GM12873 (cell line): ENCODE measurements at regions not wholly inside any gene's neighbourhood (a gene's known extent, or its start where the extent isn't known, plus 50 kb on each side); places are given as distances from the start of the nearest gene placed in this dataset.

Experiments used
- TF ChIP-seq, protein P1 (sequence below): IDR thresholded peaks from 2 replicates; pipeline ENCODE4 v1.5.1; 2012; ENCODE audit warnings: low read depth, mild to moderate bottlenecking, moderate library complexity, low read length, control low read depth; ENCODE audit not compliant: insufficient read depth; ENCODE audit errors: missing control alignments

GRCh38 chr4:136186650-136187049, 1345.6 kb downstream of the PCDH18 start:
- TF ChIP-seq, protein P1, sequence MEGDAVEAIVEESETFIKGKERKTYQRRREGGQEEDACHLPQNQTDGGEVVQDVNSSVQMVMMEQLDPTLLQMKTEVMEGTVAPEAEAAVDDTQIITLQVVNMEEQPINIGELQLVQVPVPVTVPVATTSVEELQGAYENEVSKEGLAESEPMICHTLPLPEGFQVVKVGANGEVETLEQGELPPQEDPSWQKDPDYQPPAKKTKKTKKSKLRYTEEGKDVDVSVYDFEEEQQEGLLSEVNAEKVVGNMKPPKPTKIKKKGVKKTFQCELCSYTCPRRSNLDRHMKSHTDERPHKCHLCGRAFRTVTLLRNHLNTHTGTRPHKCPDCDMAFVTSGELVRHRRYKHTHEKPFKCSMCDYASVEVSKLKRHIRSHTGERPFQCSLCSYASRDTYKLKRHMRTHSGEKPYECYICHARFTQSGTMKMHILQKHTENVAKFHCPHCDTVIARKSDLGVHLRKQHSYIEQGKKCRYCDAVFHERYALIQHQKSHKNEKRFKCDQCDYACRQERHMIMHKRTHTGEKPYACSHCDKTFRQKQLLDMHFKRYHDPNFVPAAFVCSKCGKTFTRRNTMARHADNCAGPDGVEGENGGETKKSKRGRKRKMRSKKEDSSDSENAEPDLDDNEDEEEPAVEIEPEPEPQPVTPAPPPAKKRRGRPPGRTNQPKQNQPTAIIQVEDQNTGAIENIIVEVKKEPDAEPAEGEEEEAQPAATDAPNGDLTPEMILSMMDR, result no peak

GRCh38 chr4:136183513-136183912, 1348.8 kb downstream of the PCDH18 start:
- TF ChIP-seq, protein P1, result peak; percentile 14

DNA sequence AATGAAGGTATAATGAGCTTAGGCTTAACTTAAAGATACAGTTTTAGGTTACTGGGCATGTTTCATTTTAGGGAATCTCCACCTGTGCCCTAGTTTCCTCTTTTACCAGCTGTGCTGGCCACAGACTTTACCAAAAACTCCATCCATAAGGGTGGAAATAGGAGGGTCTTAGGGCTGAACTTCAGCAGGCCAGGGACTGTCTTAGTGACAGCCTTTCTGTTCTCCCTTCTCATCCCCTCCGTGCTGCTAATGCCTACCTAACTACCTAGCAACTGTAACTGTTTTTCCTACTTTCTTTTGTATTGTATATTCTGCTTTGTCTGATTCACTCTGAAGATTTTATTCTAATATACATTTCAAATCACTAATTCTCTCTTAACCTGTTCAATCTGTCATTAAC, 1375.3 kb downstream of the PCDH18 start:
- TF ChIP-seq, protein P1, result no peak

DNA sequence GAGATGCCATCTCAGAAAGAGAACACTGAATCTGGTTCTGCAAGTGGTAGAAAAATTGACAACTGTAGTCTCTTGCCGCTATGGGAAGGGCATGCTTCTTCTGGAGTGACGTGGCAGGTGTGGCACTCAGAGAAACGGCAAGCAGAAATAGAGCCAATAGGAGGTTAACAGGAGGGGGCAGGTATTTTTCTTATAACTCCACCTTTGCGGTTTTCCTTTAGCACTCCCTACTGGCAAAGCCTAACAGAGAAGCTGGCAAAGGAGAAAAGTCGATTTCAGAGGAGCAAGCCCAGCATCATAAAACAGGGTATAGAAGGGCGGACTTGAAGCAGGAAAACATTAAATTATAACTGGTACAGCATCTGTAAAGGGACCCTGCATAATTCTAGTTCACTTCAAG, 1382.2 kb downstream of the PCDH18 start:
- TF ChIP-seq, protein P1, result no peak

DNA sequence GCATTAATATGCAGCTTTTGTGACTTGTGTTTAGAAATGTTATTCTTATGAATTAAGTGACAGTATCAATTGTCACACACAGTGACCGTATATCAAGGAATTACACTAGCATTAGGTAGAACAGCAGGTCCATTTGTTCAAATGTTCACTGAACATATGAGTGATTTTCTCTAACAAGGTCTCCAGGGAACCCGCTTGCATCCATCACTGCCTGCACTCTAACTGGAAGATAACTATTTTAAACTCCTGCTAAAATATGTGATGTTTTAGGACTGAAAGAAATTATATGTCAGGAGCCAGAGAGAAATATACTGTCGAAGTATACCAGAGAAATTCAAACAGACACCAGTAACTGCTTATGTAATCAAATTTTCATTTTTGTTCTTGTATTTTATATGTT, 1395.7 kb downstream of the PCDH18 start:
- TF ChIP-seq, protein P1, result no peak

DNA sequence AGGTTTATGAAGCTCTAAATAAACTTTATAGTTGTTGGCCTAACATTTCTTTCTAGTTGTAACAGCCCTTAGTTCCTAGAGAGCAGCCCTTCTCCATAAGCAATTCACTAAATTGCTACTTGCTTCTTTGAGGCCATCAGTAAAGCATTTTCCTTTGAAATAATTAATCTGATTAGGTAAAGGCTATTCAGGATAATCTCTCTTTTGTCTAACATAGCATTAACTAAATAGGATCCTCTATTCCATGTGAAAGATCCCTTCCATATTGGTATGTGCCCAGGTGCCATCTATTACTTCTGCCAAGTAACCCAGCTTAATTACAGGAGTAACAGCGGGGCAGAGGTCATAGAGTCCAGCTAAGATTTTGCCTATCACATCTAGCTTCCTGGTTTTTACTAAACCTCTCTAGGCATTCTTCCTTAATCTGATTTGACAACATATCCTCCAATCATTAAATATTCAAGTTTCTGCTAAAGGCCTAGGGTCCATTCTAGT, 1408.0 kb downstream of the PCDH18 start:
- TF ChIP-seq, protein P1, result no peak

DNA sequence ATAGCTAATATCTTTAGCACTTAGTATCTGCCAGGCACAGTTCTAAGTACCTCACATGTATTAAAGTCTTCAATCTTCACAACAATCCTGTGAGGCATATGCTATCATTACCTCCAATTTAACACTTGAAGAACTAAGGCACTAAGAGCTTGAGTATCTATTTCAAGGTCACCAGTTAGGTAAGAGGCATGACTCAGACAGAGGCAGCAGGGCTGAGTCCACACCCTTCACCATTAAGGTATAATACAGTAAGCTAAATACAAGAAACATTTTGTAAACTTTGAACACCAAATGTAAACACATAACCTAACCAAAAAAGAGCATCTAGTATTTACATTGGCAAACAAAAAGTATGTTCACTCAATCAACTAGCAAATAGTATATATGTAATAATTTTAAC, 1410.9 kb downstream of the PCDH18 start:
- TF ChIP-seq, protein P1, result no peak

DNA sequence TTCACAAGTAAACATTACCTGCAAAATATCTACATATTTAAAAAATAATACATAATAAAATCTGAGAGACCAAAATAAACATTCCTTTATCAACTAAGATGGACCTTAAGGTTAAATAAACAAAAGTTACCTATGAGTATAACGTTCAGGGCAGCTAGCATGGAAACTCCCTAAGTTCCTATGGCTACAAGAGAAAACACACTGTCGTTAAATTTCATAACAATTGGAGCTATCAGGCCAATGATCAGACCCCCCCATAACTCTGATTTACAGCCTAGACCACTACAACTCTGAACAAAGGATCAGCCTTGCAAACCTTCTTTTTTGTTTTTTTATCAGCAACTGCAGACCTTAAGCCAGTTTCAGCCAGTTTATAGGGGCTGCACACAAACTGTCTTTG, 1418.4 kb downstream of the PCDH18 start:
- TF ChIP-seq, protein P1, result no peak
